ENCODE measurements at regions not wholly inside any gene's neighbourhood (a gene's known extent, or its start where the extent isn't known, plus 50 kb on each side); places are given as distances from the start of the nearest gene placed in this dataset.

GRCh38 chr16:73400951-73401350 lies 353.0 kb upstream of the ZFHX3 start:
- TF ChIP-seq, protein P1, sequence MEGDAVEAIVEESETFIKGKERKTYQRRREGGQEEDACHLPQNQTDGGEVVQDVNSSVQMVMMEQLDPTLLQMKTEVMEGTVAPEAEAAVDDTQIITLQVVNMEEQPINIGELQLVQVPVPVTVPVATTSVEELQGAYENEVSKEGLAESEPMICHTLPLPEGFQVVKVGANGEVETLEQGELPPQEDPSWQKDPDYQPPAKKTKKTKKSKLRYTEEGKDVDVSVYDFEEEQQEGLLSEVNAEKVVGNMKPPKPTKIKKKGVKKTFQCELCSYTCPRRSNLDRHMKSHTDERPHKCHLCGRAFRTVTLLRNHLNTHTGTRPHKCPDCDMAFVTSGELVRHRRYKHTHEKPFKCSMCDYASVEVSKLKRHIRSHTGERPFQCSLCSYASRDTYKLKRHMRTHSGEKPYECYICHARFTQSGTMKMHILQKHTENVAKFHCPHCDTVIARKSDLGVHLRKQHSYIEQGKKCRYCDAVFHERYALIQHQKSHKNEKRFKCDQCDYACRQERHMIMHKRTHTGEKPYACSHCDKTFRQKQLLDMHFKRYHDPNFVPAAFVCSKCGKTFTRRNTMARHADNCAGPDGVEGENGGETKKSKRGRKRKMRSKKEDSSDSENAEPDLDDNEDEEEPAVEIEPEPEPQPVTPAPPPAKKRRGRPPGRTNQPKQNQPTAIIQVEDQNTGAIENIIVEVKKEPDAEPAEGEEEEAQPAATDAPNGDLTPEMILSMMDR (IDR thresholded peaks at IDR 0.05): no peak
- TF ChIP-seq POLR2A (IDR thresholded peaks at IDR 0.05): no peak
